ENCODE measurements at regions not wholly inside any gene's neighbourhood (a gene's known extent, or its start where the extent isn't known, plus 50 kb on each side); places are given as distances from the start of the nearest gene placed in this dataset.

GRCh38 chr11:96986516-96986915, 596.7 kb downstream of the JRKL start:
- Histone ChIP-seq H3K36me3 (ENCODE audit: low read depth) (no peaks in the 10 kb centered on the region), H3K4me1 (replicated peaks; ENCODE audit: insufficient read depth) (no peaks in the 10 kb centered on the region), H3K79me2 (ENCODE audit: low read depth) (no peaks in the 10 kb centered on the region), H3F3A (ENCODE audit: insufficient read depth, low read depth) (no peaks in the 10 kb centered on the region), H2AFZ (no peak overlapping the region), H3K27ac (no peak overlapping the region), H3K9me3 (ENCODE audit: insufficient read depth, low read depth) (no peaks in the 10 kb centered on the region), H3K4me2 (no peak overlapping the region), H3K9me2 (ENCODE audit: insufficient read depth) (no peaks in the 10 kb centered on the region), H3K4me3 (no peak overlapping the region), H3K27me3 (ENCODE audit: insufficient read depth, low read depth) (no peaks in the 10 kb centered on the region), H4K20me1 (ENCODE audit: insufficient read depth) (no peaks in the 10 kb centered on the region)
- POLR2A ChIA-PET (ENCODE audit: unreplicated experiment): no interaction called here
- no peak for DNase-seq
- CTCF ChIA-PET: no interaction called here
- no TSS peak for BruUV-seq (replicated peaks)
- no peak for TF ChIP-seq EZH2 (IDR thresholded peaks at IDR 0.05; ENCODE audit: low read depth)
- TF ChIP-seq CTCF (conservative IDR thresholded peaks at IDR 0.05): no peak
- intact Hi-C loops (cut with micrococcal nuclease; ENCODE audit: unreplicated experiment): no loop called here

- no TSS peak for BruUV-seq (replicated peaks)
- intact Hi-C loops (cut with micrococcal nuclease; ENCODE audit: unreplicated experiment): no loop called here
- no peak overlapping the region for H2AFZ ChIP-seq
- TF ChIP-seq CTCF (conservative IDR thresholded peaks at IDR 0.05): no peak
- no peak for TF ChIP-seq EZH2 (IDR thresholded peaks at IDR 0.05; ENCODE audit: low read depth)
- no peaks in the 10 kb centered on the region for H3K79me2 ChIP-seq (ENCODE audit: low read depth)
- POLR2A ChIA-PET (ENCODE audit: unreplicated experiment): no interaction called here
- no peaks in the 10 kb centered on the region for H3K9me2 ChIP-seq (ENCODE audit: insufficient read depth)
- CTCF ChIA-PET: no interaction called here
- no peak for DNase-seq
- H3K4me3 ChIP-seq: no peak overlapping the region
- H3K27ac ChIP-seq: no peak overlapping the region
- H3K4me1 ChIP-seq (replicated peaks; ENCODE audit: insufficient read depth): no peaks in the 10 kb centered on the region
- no peaks in the 10 kb centered on the region for H3K9me3 ChIP-seq (ENCODE audit: insufficient read depth, low read depth)
- no peaks in the 10 kb centered on the region for H4K20me1 ChIP-seq (ENCODE audit: insufficient read depth)
- H3K4me2 ChIP-seq: no peak overlapping the region
- no peaks in the 10 kb centered on the region for H3F3A ChIP-seq (ENCODE audit: insufficient read depth, low read depth)
- no peaks in the 10 kb centered on the region for H3K27me3 ChIP-seq (ENCODE audit: insufficient read depth, low read depth)
- no peaks in the 10 kb centered on the region for H3K36me3 ChIP-seq (ENCODE audit: low read depth)
These were observed 601.1 kb downstream of the JRKL start for GRCh38 chr11:96990914-96991313.

- no peaks in the 10 kb centered on the region for H3K27me3 ChIP-seq (ENCODE audit: insufficient read depth, low read depth)
- CTCF ChIA-PET: no interaction called here
- no peak overlapping the region for H3K4me3 ChIP-seq
These were observed 610.7 kb downstream of the JRKL start for GRCh38 chr11:97000481-97000880.

More at GRCh38 chr11:97000481-97000880, 610.7 kb downstream of the JRKL start:
- Histone ChIP-seq H4K20me1 (ENCODE audit: insufficient read depth) (no peaks in the 10 kb centered on the region), H2AFZ (no peak overlapping the region), H3K4me1 (replicated peaks; ENCODE audit: insufficient read depth) (no peaks in the 10 kb centered on the region), H3K9me3 (ENCODE audit: insufficient read depth, low read depth) (no peaks in the 10 kb centered on the region), H3K36me3 (ENCODE audit: low read depth) (no peaks in the 10 kb centered on the region), H3F3A (ENCODE audit: insufficient read depth, low read depth) (no peaks in the 10 kb centered on the region), H3K9me2 (ENCODE audit: insufficient read depth) (no peaks in the 10 kb centered on the region), H3K79me2 (ENCODE audit: low read depth) (no peaks in the 10 kb centered on the region), H3K27ac (no peak overlapping the region), H3K4me2 (no peak overlapping the region)
- no peak for DNase-seq
- intact Hi-C loops (cut with micrococcal nuclease; ENCODE audit: unreplicated experiment): no loop called here
- POLR2A ChIA-PET (ENCODE audit: unreplicated experiment): no interaction called here
- no TSS peak for BruUV-seq (replicated peaks)
- TF ChIP-seq EZH2 (IDR thresholded peaks at IDR 0.05; ENCODE audit: low read depth): no peak
- TF ChIP-seq CTCF (conservative IDR thresholded peaks at IDR 0.05): no peak

Data from PC-9 (cell line).